ENCODE measurements at regions not wholly inside any gene's neighbourhood (a gene's known extent, or its start where the extent isn't known, plus 50 kb on each side); places are given as distances from the start of the nearest gene placed in this dataset.

- no peaks in the 10 kb centered on the region for H3K9me3 ChIP-seq (replicated peaks; ENCODE audit: insufficient read depth, low read length)
- no peak overlapping the region for H3K4me3 ChIP-seq (ENCODE audit: low read length)
- H3K4me2 ChIP-seq (ENCODE audit: low read depth, low read length): no peak overlapping the region
- H3K27me3 ChIP-seq (replicated peaks; ENCODE audit: insufficient read depth, low read length): no peaks in the 10 kb centered on the region
- TF ChIP-seq EZH2phosphoT487 (IDR thresholded peaks at IDR 0.05; ENCODE audit: low read length): no peak
- TF ChIP-seq CTCF (IDR thresholded peaks at IDR 0.05; ENCODE audit: low read length): no peak
- TF ChIP-seq EZH2 (optimal IDR thresholded peaks at IDR 0.05; ENCODE audit: low read depth, low read length): no peak
- H4K20me1 ChIP-seq (ENCODE audit: insufficient read depth, low read length): no peaks in the 10 kb centered on the region
- H3K4me1 ChIP-seq (ENCODE audit: low read length): no peaks in the 10 kb centered on the region
- DNase-seq: no peak
- H3K9ac ChIP-seq (ENCODE audit: low read length): no peak overlapping the region
- no peaks in the 10 kb centered on the region for H3K79me2 ChIP-seq (ENCODE audit: low read length)
- H3K36me3 ChIP-seq (replicated peaks; ENCODE audit: insufficient read depth, low read length): no peaks in the 10 kb centered on the region
- no peak overlapping the region for H3K27ac ChIP-seq (ENCODE audit: low read length)
- no peaks in the 10 kb centered on the region for H3K9me2 ChIP-seq (replicated peaks; ENCODE audit: insufficient read depth, low read length)
- no peak overlapping the region for H2AFZ ChIP-seq (ENCODE audit: low read length)
- no peaks in the 10 kb centered on the region for H3F3A ChIP-seq (ENCODE audit: insufficient read depth, low read length)
These were observed 129.7 kb upstream of the SMAD3 start for GRCh38 chr15:66935688-66936087.

GRCh38 chr15:66936109-66936860 lies 129.1 kb upstream of the SMAD3 start:
- no peaks in the 10 kb centered on the region for H4K20me1 ChIP-seq (ENCODE audit: insufficient read depth, low read length)
- H3K9me3 ChIP-seq (replicated peaks; ENCODE audit: insufficient read depth, low read length): no peaks in the 10 kb centered on the region
- no peaks in the 10 kb centered on the region for H3K79me2 ChIP-seq (ENCODE audit: low read length)
- H3K27ac ChIP-seq (ENCODE audit: low read length): no peak overlapping the region
- H3K36me3 ChIP-seq (replicated peaks; ENCODE audit: insufficient read depth, low read length): no peaks in the 10 kb centered on the region
- DNase-seq: no peak
- H3K4me2 ChIP-seq (ENCODE audit: low read depth, low read length): no peak overlapping the region
- H3F3A ChIP-seq (ENCODE audit: insufficient read depth, low read length): no peaks in the 10 kb centered on the region
- TF ChIP-seq CTCF (IDR thresholded peaks at IDR 0.05; ENCODE audit: low read length) (no peak), EZH2phosphoT487 (IDR thresholded peaks at IDR 0.05; ENCODE audit: low read length) (no peak), EZH2 (optimal IDR thresholded peaks at IDR 0.05; ENCODE audit: low read depth, low read length) (no peak)
- no peak overlapping the region for H3K9ac ChIP-seq (ENCODE audit: low read length)
- H2AFZ ChIP-seq (ENCODE audit: low read length): no peak overlapping the region
- H3K4me3 ChIP-seq (ENCODE audit: low read length): no peak overlapping the region
- H3K27me3 ChIP-seq (replicated peaks; ENCODE audit: insufficient read depth, low read length): no peaks in the 10 kb centered on the region
- H3K9me2 ChIP-seq (replicated peaks; ENCODE audit: insufficient read depth, low read length): no peaks in the 10 kb centered on the region
- no peaks in the 10 kb centered on the region for H3K4me1 ChIP-seq (ENCODE audit: low read length)

GRCh38 chr15:66936861-66937582 lies 128.4 kb upstream of the SMAD3 start:
- Histone ChIP-seq H3K4me2 (ENCODE audit: low read depth, low read length) (no peak overlapping the region), H3K27ac (ENCODE audit: low read length) (no peak overlapping the region)

More at GRCh38 chr15:66936861-66937582, 128.4 kb upstream of the SMAD3 start:
- H2AFZ ChIP-seq (ENCODE audit: low read length): no peak overlapping the region
- TF ChIP-seq EZH2phosphoT487 (IDR thresholded peaks at IDR 0.05; ENCODE audit: low read length): no peak
- no peak for TF ChIP-seq EZH2 (optimal IDR thresholded peaks at IDR 0.05; ENCODE audit: low read depth, low read length)
- TF ChIP-seq CTCF (IDR thresholded peaks at IDR 0.05; ENCODE audit: low read length): no peak
- H3K27me3 ChIP-seq (replicated peaks; ENCODE audit: insufficient read depth, low read length): no peaks in the 10 kb centered on the region
- H4K20me1 ChIP-seq (ENCODE audit: insufficient read depth, low read length): no peaks in the 10 kb centered on the region
- H3K36me3 ChIP-seq (replicated peaks; ENCODE audit: insufficient read depth, low read length): no peaks in the 10 kb centered on the region
- no peaks in the 10 kb centered on the region for H3K4me1 ChIP-seq (ENCODE audit: low read length)
- H3K79me2 ChIP-seq (ENCODE audit: low read length): no peaks in the 10 kb centered on the region
- H3F3A ChIP-seq (ENCODE audit: insufficient read depth, low read length): no peaks in the 10 kb centered on the region
- H3K9me3 ChIP-seq (replicated peaks; ENCODE audit: insufficient read depth, low read length): no peaks in the 10 kb centered on the region
- H3K9me2 ChIP-seq (replicated peaks; ENCODE audit: insufficient read depth, low read length): no peaks in the 10 kb centered on the region
- no peak for DNase-seq
- no peak overlapping the region for H3K9ac ChIP-seq (ENCODE audit: low read length)
- H3K4me3 ChIP-seq (ENCODE audit: low read length): no peak overlapping the region

Measured in MM.1S (cell line).